ENCODE measurements at regions not wholly inside any gene's neighbourhood (a gene's known extent, or its start where the extent isn't known, plus 50 kb on each side); places are given as distances from the start of the nearest gene placed in this dataset.

DNA sequence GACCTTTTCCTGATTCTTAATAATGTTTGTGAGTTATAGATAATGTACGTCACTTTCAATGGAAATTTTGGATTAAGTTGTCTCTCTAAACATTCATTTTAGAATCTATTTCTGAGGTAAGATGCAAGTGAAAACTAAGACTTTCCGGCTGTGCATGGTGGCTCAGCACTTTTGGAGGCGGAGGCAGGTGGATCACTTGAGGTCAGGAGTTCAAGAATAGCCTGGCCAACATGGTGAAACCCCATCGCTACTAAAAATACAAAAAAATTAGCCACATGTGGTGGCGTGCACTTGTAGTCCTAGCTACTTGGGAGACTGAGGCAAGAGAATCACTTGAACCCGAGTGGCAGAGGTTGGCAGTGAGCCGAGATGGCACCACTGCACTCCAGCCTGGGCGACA lies 524.6 kb upstream of the SLIT2 start:
- TF ChIP-seq, protein P1, sequence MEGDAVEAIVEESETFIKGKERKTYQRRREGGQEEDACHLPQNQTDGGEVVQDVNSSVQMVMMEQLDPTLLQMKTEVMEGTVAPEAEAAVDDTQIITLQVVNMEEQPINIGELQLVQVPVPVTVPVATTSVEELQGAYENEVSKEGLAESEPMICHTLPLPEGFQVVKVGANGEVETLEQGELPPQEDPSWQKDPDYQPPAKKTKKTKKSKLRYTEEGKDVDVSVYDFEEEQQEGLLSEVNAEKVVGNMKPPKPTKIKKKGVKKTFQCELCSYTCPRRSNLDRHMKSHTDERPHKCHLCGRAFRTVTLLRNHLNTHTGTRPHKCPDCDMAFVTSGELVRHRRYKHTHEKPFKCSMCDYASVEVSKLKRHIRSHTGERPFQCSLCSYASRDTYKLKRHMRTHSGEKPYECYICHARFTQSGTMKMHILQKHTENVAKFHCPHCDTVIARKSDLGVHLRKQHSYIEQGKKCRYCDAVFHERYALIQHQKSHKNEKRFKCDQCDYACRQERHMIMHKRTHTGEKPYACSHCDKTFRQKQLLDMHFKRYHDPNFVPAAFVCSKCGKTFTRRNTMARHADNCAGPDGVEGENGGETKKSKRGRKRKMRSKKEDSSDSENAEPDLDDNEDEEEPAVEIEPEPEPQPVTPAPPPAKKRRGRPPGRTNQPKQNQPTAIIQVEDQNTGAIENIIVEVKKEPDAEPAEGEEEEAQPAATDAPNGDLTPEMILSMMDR (IDR thresholded peaks at IDR 0.05), result no peak
- TF ChIP-seq POLR2A (IDR thresholded peaks at IDR 0.05), result no peak
